Activated CD8-positive, alpha-beta memory T cell treated with anti-CD3 and anti-CD28 coated beads for 4 hours (primary cell): ENCODE measurements at regions not wholly inside any gene's neighbourhood (a gene's known extent, or its start where the extent isn't known, plus 50 kb on each side); places are given as distances from the start of the nearest gene placed in this dataset.

Experiments
- DNase-seq, 2 donors: peaks; one replicate each; pipeline ENCODE4 v3.0.0-alpha.2; 2020; ENCODE audit warnings: low read depth in 2 of 2

GRCh38 chr14:75370416-75371205, 57.2 kb upstream of the JDP2 start:
- no peak for DNase-seq

DNA sequence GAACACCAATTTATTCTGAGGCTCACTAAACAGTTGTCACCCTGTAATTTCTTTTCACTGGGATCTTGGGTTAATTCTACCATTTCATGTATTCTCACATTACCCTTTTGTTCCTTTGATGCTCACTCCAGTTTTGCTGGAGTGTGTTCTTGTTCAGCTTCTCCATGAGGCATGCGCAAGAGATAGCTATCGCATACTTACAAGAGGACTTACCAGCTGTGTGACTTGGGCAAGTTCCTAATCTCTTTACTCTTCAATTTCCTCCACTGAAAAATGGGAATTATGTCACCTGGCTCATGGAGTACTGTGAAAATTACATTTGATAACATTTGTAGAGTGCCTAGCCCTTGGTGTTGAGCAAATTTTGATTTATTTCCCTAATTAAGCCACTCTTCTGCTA, 56.5 kb upstream of the JDP2 start:
- no peak for DNase-seq

GRCh38 chr14:75372260-75372659, 55.6 kb upstream of the JDP2 start:
- no peak for DNase-seq

DNA sequence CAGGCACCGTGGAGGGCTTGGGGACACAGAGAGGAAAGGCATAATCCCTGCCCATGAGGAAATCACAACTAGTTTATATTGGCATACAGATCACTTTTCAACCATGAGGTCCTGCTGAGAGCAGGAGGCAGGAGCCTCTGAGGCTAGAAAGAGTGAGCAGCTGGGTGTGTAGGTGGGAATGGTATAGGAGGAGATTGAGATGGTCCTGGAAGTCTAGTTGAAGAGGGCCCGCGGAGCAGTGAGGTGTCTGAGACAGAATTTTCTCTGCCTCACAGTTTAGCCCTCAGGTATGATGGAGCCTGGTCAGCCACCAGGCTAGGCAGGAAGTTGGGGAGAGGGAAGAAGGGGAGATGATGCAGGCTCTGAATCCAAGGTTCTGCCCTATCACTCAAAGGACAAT, 54.7 kb upstream of the JDP2 start:
- no peak for DNase-seq

DNA sequence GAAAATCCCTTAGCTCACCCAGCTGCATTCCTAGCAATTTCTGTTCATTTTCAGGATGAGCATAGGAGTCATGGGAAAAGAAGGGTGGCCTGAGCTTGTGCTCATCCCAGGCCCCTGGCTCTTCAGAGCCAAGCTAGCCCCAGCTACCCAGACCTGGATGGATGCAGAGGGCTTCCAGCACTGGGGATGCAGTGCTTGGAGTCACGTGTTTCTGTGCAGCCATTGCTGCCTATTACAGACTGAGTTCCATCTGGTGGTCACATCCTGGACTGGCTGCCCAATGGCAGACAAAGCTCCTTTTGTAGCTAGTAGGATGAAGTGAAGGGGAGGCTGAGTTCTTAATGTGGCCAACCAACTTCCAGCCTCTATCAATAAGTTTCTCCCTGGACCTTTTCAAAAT, 54.2 kb upstream of the JDP2 start:
- no peak for DNase-seq

DNA sequence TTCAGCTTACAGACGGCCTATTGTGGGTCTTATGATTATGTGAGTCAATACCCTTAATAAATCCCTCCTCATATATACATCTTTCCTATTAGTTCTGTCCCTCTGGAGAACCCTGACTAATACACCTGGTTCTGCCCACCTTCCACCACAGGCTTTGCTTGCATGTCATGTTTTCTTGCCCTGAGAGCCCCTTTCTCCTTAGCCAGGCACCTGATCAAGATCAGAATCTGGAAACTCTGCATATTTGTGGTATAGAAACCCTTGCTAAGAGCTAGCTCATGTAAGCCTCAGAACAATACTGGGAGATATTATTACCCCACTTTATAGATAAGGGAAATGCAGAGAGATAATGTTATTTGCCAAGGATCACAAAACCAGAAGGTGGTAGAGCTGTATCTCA, 52.9 kb upstream of the JDP2 start:
- DNase-seq = no peak

DNA sequence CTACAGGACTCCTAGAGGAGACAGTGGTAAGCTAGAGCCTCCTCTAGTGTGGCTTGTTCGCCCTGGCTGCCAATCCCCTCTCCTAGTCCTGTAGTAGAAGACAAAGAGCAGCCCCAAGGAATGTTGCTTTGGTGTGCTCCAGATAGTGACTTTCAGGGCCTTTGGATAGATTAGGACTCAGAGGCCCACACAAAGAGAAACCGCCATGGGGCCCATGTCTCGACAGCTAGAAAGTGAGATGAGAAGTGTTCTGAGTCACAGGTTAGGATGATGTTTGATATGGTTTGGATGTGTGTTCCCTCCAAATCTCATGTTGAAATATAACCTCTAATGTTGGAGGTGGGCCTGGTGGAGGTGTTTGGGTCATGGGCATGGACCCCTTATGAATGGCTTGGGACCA, 51.8 kb upstream of the JDP2 start:
- no peak for DNase-seq
